NCI-H1694 (cell line): ENCODE measurements at regions not wholly inside any gene's neighbourhood (a gene's known extent, or its start where the extent isn't known, plus 50 kb on each side); places are given as distances from the start of the nearest gene placed in this dataset.

Source experiments
- DNase-seq: peaks from one replicate; lab custom pipeline; 2025; lab: John Stamatoyannopoulos, UW

DNA sequence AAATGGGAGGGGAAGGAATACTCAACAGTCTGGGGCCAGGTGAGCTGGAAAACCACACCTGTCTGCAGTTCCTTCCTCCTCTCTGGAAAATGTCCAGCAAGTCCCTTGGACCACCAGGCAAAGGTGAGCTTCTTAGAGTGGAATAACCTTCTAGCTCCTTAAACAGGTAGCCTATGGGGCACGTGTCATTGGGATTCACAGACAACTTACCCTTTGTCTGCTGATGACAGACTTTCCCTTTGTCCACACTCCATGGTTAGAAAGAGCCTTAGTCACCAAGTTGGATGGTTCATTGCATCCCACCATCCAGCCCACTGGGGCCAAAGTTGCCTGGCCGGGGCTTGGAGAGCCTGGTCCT lies 98.0 kb upstream of the ITGA6 start:
- DNase-seq: no peak

DNA sequence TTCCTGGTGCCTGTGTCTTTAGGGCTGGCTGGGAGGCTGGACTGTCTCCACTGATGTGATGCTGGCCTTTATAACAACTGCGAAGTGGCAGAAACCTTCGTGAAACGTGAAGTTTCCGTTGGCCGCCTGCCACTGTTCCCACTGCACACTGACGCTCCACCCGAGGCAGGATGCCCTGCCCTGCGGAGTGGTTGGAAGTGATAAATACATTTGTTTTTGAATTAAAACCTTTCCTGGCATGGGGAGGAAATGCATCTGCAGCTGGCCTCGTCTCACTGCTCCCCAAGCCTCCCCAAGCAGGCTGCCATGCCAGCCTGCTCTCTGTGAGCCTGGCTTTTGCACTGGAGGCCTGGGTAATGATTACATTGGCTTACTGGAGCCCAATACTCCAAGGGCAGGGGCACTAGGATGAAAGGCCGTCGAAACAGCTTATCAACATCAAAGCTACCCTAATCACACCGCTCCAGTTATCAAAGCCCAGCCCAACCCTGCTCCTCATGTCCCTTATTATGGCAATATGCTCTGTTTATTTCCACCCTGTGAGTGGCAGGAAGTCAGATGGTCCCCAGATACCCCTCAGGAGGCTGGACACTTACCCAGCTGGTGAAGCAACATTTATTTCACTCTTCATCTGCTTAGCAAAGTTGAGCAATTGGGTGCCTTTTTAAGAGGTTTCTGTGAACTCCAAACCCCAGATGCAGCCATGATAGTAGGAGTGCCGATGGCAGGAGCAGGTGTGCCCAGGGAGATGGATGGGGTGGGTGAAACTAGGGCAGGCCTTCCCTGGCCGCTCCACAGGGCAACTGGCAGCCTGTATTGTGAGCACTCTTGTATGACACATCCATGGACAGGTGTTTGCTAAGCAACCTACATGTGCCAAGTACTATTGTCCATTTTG lies 97.4 kb upstream of the ITGA6 start:
- no peak for DNase-seq

DNA sequence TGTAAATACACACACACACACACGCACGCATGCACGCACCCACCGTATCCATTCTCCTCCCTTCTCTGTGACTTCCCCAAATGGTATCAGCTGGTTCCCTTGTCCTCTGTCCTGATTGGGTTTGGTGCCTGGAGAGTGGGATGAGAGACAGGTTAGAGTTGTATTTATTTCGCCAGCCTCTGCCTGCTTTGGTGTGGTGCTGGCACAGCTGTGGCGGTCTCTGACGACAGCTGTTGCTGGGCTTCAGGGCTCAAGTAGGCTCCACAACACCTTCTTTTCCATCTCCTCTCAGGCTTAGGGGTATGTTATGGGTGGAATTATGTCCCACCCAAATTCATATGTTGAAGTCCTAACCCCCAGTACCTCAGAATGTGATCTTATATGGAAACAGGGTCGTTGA lies 94.9 kb upstream of the ITGA6 start:
- DNase-seq: no peak

DNA sequence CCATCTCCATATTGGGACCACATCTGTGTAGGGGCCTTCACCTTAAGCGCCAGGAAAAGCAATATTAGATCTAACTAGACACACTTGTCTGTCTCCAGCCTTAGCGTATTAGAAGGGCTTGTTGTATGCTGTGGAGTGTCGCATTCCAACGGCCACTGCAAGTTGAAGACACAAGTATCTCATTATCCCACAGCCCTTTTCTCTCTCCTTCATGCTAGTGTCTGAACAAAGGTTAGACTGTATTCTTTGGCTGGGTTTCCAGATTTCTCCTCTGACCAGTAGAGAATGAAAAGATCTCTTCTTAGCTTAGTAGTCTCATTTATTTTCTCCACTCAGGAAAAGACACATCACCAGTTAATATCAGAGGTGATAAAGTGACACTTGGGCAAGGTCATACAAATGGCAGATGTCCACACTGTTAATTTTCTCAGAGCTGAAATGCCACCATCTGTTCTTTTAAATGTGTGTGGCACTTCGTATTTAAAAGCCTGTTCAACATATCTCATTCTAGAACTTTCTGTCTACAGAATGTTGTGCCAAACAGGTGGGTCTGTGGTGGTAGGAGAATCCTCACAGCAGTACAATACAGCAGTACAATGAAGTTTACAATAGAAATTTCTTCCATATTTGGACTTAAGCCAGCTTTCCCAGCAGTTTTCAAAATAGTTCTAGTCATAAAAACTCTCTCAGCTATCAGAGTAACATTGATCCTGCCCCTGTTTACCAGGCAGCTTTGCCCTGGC lies 94.0 kb upstream of the ITGA6 start:
- no peak for DNase-seq

DNA sequence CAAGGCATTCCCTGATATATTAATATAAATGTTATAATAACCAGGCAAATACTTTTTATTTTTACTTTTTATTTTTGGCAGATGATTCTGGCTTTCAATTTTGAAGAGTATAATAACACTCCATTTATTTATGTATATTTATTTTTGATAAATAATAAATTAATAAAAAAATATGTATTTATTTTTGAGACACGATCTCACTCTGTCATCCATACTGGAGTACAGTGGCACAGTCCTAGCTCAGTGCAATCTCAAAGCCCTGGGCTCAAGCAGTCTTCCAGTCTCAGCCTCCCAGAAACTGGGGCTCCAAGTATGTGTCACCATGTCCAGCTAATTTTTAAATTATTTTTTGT lies 93.4 kb upstream of the ITGA6 start:
- no peak for DNase-seq

DNA sequence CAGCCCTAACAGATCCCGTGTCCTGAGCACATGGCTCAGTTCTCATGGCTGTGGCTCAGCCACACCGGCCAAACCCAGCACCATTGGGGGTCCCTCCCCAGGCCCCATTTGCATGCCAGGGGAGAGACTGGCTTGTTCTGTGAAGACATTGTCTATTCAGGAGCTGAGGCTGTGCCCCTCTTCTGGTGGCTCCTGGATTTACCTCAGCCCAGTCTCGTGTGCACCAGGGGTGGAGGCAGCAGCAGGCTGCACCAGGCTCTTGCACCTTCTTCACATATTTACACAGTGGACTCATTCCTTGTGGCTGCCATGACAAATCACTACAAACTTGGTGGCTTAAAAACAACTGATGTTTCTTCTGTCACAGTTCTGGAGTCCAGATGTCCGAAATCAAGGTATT lies 92.4 kb upstream of the ITGA6 start:
- DNase-seq: no peak

DNA sequence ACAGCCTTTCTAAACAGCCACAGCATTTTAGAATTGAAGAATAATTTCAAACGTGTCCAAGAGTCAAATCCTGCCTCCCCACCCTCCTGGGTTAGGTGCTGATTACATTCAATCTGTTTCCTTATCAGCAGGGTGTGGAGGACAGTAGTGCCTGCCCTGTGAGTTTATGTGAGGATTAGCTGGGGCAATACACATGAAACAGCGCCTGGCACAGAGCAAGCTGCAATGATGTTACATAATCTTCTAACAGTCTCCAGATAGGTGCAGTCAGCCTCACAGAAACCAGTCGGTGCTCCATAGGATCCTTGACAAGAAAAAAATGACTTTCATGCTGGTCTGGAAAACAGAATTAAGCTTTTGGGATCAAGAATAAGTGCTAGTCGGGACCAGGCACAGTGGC lies 91.7 kb upstream of the ITGA6 start:
- no peak for DNase-seq

DNA sequence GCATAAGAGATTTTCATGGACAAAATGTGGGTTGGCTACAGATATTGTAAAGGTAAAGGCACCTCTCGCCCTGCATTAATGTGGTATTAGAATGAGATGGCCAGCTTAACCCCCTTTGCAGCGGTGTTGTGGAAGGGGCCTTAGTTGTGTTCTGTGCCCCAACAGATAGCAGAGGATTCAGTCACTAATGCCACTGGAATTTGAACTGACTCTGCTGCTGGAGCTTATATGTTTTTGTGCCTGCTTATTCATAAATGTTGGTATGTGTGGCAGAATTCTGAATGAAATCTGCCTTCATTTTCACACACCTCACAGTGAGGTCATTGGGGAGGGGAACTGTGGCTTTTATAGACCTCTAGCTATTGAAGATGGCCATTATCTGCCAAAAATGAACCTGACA lies 90.7 kb upstream of the ITGA6 start:
- DNase-seq: no peak

DNA sequence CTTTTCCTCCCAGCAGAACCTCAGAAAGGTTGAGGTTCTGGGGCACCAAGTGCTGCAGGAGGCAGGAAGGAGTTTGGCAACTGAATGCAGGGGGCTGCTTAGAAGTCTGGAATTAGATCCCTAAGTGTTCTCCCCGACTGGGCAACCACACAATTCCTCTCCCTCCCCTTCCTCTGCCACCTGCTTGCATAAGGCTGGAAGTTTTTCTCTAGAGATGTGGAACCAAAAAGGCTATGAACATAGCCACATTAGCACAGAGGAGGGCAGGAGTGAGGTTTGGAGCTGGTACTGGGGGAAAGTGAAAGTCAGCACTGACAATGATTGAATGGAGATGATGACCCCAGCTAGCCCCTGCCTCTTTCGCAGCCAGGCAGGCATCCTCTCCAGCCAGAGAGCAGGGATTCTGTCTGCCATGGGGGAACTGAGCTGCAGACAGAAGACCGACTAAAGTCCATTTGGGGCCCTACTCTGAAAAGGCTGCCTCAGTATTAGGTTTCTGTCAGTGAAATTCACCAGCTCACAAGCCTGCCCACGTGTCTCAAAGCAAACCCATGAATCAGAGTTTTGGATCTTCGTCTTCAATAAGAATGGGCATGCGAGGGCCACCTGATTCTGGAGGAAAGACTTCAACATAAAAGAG lies 87.9 kb upstream of the ITGA6 start:
- no peak for DNase-seq

DNA sequence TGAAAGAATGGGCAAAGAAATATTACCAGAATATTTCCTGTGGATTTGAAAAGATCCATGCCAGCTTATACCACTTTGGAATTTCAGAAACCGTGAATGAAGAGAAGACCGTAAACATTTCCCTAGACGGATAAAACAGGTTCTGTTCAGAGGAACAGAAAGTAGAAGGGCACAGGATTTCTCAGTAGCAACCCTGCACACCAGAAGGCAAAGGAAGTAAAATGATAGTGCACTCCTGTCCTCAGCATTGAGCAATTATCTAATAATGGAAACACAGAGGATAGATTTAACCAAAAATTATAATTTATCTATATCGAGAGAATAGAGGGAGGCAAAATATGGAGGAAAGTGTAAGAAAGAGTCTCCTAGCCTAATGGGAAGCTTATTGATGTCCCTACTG lies 87.0 kb upstream of the ITGA6 start:
- DNase-seq: no peak

DNA sequence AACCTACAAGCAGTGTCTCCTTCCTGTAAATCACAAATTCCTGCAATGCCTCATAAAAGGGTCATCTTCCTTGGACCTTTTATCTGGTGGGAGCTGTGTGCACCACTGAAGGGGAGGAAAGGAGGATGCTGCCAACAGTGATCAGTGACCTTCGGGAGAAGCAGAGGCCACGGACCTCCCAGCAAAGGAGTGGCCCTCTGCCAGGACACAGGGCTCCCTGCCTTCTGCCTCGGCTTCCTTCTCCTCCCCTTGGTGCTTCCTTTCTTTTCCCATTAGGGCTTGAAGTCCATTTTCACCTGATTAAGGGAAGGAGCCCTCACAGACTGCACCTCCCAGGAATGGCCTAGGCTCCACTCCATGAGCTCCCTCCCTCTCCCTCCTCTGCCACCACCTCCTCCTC lies 85.3 kb upstream of the ITGA6 start:
- no peak for DNase-seq

DNA sequence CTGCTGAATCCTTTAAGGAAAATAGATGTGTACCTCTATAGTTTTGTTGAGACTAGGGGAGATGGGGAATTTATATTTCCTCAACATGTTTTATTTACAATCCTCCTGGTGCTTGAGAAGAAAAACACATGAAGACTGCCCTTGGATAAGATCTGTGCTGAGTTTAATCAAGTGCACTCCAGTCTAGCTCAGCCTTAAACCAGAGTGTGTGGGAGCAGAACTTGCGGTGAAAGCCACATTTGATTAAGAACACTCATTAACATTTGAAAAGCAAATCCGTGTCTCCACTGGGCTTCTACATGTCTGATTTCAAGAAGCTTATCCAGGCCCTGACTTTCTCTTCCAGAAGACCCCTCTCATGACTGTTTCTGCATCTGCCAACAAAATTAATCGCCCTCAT lies 84.8 kb upstream of the ITGA6 start:
- DNase-seq: no peak

DNA sequence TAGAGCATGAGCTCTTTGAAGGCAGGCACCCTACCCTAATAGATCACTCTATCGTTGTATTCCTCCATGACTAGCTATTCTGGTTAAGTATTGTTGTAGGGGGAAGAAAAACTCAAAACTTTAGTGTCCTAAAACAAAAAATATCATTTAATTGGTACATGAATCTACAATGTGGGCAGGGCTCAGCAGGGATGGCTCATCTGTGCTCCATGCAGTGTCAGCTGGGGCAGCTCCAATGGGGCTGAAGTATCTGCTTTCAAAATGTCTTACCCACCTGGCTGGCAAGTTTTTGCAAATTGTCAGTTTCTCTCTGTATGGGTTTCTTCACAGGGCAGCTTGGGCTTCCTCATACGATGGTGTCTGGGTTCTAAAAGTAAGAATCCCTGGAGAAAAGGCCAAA lies 83.2 kb upstream of the ITGA6 start:
- no peak for DNase-seq

DNA sequence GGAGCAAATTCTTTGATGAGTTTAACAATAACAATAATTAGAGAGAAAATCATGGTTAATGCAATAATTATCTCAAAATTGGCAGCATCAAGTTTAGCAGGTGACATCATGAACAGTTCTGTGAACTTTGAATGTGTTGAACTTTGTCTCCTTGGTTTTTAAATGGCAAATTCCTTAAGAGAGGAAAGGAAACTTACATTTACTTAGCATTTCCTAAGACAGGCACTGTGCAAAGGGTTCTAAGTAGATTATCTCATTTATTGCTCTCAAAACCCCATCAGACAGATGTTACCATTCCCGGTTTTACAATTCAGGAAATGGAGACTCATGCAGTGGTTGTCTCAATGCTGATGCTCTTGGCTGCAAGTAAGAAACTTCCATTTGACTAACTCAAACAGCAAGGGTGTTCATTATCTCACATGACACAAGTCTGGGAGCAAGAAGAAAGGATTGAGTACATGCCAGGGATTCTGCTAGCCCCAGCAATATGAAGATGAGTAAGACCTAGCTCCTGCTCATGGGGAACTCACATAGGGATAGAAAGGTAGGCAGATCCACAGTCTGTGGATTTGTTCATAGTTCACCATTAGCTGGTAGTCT lies 81.3 kb upstream of the ITGA6 start:
- no peak for DNase-seq

DNA sequence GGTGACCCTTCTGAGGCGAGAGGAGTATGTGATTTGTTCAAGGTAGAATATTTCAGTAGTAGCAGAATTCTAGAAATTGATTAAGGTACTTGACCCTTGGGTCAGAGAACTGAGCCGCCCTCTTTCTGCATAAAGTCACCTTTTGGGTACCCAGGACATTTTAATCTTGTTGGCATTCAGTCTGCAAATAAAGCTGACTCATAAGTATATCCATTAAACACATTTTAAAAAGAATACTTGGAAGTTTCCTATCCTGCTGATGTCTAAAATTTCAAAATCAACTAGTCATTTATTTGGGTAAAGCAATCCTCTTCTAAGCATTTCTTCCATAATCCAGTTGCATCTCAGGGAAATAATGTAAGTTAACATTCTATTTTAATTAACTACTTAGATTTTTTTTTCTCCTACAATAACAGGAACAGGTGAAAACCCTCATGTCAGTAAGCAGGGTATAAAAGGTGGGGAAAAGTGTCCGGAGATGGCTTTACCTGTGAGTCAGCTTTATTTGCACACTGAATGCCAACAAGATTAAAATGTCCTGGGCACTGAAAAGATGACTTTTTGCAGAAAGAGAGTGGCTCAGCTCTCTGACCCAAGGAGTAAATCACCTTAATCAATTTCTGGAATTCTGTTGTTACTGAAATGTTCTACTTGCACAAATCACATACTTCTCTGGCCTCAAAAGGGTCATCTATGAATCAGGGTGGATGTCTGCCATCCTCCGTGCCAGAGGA lies 78.7 kb upstream of the ITGA6 start:
- DNase-seq: no peak

DNA sequence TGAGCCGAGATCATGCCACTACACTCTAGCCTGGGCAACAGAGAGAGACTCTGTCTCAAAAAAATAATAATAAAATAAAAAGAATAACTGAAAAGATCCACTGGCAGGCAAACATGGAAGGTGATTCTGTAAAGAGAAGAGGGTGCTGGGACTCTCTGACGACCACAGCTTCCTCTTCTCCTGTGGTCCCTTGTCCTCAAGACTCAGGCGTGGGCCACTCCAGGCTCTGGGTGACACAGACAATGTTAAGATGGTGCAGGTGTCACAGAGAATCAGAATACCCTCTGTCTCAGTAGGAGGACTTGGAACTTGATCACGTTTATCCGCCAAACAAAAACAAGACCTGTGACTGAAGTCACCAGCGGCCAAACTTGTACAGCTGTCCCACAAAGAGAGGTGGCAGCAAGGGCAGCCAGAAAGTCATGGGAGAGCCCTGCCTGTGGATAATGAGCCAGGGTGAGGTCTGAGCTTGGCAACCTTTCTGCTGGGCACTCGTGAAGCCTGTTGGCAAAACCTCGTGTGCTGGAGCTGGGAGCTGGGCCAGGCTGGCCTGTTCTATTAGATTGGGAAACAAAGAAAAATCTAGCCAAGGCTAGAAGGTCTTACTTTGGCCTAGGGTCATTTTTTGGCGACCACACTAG lies 76.4 kb upstream of the ITGA6 start:
- no peak for DNase-seq

DNA sequence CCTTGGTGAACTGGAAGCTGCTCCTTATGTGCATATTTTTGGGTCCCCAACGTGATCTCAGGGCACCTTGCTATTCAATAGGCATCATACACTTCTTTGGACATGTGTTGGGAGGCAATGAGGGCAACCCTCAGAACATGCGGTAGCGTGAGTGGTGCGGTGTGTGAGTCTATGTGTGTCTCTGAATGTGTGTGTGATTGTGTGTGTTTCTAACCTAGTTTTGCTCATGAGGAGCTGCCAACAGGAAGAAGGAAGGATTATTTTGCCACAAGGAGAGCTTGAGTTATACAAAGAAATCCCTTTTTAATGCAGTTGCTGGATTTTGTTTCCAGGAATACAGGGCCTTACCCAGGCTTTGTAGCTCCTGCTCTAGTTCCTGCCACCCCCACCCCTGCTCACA lies 75.8 kb upstream of the ITGA6 start:
- no peak for DNase-seq

DNA sequence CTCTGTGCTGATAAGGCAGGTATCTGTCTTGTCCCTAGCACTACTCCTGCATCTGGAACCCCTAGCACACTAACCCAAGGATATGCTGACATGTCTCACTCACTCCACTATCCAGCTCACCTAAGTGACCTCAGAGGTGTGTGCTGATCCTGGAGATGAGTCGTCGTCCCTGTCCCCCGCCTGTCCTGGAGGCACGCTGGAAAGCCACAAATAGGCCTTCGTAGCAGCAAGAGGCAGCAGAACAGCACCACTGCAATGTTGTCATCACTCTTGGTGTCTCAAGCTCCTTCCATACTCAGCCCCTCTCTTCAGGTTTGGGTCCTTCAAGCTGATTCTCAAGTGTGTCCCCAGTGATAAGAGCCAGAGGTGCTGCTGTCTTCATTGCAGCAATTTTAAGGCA lies 73.0 kb upstream of the ITGA6 start:
- no peak for DNase-seq

DNA sequence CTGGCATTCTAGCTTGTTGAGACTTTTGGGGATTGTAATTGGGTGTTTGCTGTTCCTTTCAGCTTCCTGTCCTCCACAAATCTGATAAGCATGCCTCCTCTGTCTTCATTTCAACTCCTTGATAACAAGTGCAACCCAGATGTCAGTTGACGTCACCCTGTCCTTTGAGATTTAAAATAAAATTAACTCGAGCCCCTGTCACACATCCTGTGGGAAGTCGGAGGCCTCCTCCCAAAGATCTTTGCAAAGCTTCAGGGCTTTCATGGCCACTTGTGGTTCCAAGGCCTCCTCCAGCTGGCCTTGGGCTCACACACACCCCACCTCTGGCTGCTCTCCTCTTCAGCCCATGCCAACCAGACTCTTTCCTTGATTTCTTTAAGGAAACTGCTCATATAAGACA lies 69.9 kb upstream of the ITGA6 start:
- no peak for DNase-seq

DNA sequence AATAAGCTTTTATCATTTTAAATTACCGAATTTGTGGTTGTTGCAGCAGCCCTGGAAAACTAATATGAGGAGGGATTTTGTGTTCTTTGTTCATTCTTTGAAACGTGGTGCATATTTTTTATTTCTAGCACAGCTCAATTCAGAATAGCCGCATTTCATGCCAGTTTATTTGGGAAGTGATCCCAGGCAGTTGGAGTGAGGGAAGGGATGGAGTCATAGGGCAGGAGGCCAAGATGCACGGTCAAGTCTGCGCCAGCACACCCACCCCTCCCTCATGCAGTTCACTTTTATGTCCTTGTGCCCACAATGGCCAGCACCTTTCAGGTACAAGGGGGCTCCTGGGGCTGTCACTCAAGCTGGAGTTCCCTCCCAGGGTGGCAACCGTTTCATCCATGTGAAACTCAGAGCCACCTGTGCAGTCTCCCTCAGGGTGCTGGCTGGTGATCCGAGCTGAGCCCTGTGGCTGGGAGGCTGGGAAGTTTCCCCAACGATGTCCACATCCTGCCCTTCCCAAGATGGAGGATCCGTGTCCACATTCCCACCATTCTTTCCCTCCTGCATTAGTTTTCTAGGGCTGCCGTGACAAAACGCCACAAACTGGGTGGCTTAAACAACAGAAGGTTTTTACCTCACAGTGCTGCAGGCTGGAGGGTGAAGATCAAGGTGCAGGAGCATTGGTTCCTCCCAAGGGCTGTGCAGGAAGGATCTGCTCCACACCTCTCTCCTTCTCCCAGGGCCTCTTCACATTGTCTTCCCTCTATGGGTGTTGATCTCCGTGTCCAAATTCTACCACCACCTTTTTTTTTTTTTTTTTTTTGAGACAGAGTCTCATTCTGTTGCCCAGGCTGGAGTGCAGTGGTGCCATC lies 68.5 kb upstream of the ITGA6 start:
- DNase-seq: no peak

DNA sequence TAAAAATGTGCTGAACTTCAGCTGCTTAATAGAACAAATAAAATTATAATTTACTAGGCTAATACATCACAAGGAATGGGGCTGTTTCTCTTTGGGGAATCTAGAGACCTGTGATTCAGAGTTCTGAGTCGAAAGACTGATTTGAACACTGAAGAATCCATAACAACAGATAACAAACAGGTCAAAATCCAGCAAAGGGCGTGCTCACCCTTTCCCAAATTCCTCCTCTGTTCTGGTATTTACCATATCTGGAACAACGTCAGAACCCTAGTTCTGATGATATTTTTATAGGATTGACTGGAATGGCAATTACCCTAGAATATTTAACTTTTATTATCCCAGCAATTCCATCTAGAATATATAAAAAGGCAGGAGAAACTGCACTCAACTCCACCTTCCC lies 66.0 kb upstream of the ITGA6 start:
- DNase-seq: no peak
